ENCODE measurements at regions not wholly inside any gene's neighbourhood (a gene's known extent, or its start where the extent isn't known, plus 50 kb on each side); places are given as distances from the start of the nearest gene placed in this dataset.

- H3K9ac ChIP-seq (ENCODE audit: low read length), result no peak overlapping the region
- no peak overlapping the region for H2AFZ ChIP-seq (ENCODE audit: low read length)
- no peaks in the 10 kb centered on the region for H3F3A ChIP-seq (ENCODE audit: insufficient read depth, low read length)
- TF ChIP-seq EZH2 (IDR thresholded peaks at IDR 0.05; ENCODE audit: borderline replicate concordance, low read length) (no peak), CTCF (IDR thresholded peaks at IDR 0.05; ENCODE audit: low read length) (no peak)
- no peaks in the 10 kb centered on the region for H3K9me2 ChIP-seq (ENCODE audit: low read depth, low read length)
- no peak overlapping the region for H3K4me3 ChIP-seq (ENCODE audit: low read depth, low read length, poor library complexity, severe bottlenecking)
- H3K36me3 ChIP-seq (ENCODE audit: insufficient read depth, low read length), result no peaks in the 10 kb centered on the region
- H3K4me1 ChIP-seq (ENCODE audit: insufficient read depth, low read length, severe bottlenecking), result no peaks in the 10 kb centered on the region
- no peak overlapping the region for H3K4me2 ChIP-seq (ENCODE audit: low read length)
- H3K79me2 ChIP-seq (ENCODE audit: insufficient read depth, low read length), result no peaks in the 10 kb centered on the region
- no peaks in the 10 kb centered on the region for H3K9me3 ChIP-seq (ENCODE audit: low read length)
- H3K27me3 ChIP-seq (ENCODE audit: insufficient read depth, low read length), result no peaks in the 10 kb centered on the region
- no peaks in the 10 kb centered on the region for H4K20me1 ChIP-seq (ENCODE audit: insufficient read depth, low read length)
- no peak overlapping the region for H3K27ac ChIP-seq (ENCODE audit: low read depth, low read length, poor library complexity, severe bottlenecking)
Observed at GRCh38 chr1:47647327-47647845, 209.5 kb downstream of the FOXD2 start.

- no peak overlapping the region for H3K9ac ChIP-seq (ENCODE audit: low read length)
- no peaks in the 10 kb centered on the region for H3K4me1 ChIP-seq (ENCODE audit: insufficient read depth, low read length, severe bottlenecking)
- no peaks in the 10 kb centered on the region for H3K79me2 ChIP-seq (ENCODE audit: insufficient read depth, low read length)
- no peak overlapping the region for H3K4me3 ChIP-seq (ENCODE audit: low read depth, low read length, poor library complexity, severe bottlenecking)
- no peak overlapping the region for H2AFZ ChIP-seq (ENCODE audit: low read length)
- no peaks in the 10 kb centered on the region for H4K20me1 ChIP-seq (ENCODE audit: insufficient read depth, low read length)
- no peaks in the 10 kb centered on the region for H3K9me3 ChIP-seq (ENCODE audit: low read length)
- H3F3A ChIP-seq (ENCODE audit: insufficient read depth, low read length), result no peaks in the 10 kb centered on the region
- no peaks in the 10 kb centered on the region for H3K9me2 ChIP-seq (ENCODE audit: low read depth, low read length)
- TF ChIP-seq EZH2 (IDR thresholded peaks at IDR 0.05; ENCODE audit: borderline replicate concordance, low read length), result no peak
- TF ChIP-seq CTCF (IDR thresholded peaks at IDR 0.05; ENCODE audit: low read length), result no peak
- H3K4me2 ChIP-seq (ENCODE audit: low read length), result no peak overlapping the region
- no peaks in the 10 kb centered on the region for H3K36me3 ChIP-seq (ENCODE audit: insufficient read depth, low read length)
- H3K27ac ChIP-seq (ENCODE audit: low read depth, low read length, poor library complexity, severe bottlenecking), result no peak overlapping the region
- H3K27me3 ChIP-seq (ENCODE audit: insufficient read depth, low read length), result no peaks in the 10 kb centered on the region
Observed at GRCh38 chr1:47650205-47650604, 212.4 kb downstream of the FOXD2 start.

GRCh38 chr1:47650611-47651010 lies 212.8 kb downstream of the FOXD2 start:
- no peak overlapping the region for H3K27ac ChIP-seq (ENCODE audit: low read depth, low read length, poor library complexity, severe bottlenecking)
- H3K9me3 ChIP-seq (ENCODE audit: low read length), result no peaks in the 10 kb centered on the region

More at GRCh38 chr1:47650611-47651010, 212.8 kb downstream of the FOXD2 start:
- Histone ChIP-seq H4K20me1 (ENCODE audit: insufficient read depth, low read length) (no peaks in the 10 kb centered on the region), H3K36me3 (ENCODE audit: insufficient read depth, low read length) (no peaks in the 10 kb centered on the region), H3K27me3 (ENCODE audit: insufficient read depth, low read length) (no peaks in the 10 kb centered on the region), H3K4me1 (ENCODE audit: insufficient read depth, low read length, severe bottlenecking) (no peaks in the 10 kb centered on the region), H2AFZ (ENCODE audit: low read length) (no peak overlapping the region), H3K79me2 (ENCODE audit: insufficient read depth, low read length) (no peaks in the 10 kb centered on the region), H3K4me3 (ENCODE audit: low read depth, low read length, poor library complexity, severe bottlenecking) (no peak overlapping the region), H3K4me2 (ENCODE audit: low read length) (no peak overlapping the region), H3K9me2 (ENCODE audit: low read depth, low read length) (no peaks in the 10 kb centered on the region), H3F3A (ENCODE audit: insufficient read depth, low read length) (no peaks in the 10 kb centered on the region), H3K9ac (ENCODE audit: low read length) (no peak overlapping the region)
- TF ChIP-seq EZH2 (IDR thresholded peaks at IDR 0.05; ENCODE audit: borderline replicate concordance, low read length), result no peak
- TF ChIP-seq CTCF (IDR thresholded peaks at IDR 0.05; ENCODE audit: low read length), result no peak

Measured in OCI-LY1 (cell line).